Ascending aorta (tissue), 2 donors: ENCODE measurements at regions not wholly inside any gene's neighbourhood (a gene's known extent, or its start where the extent isn't known, plus 50 kb on each side); places are given as distances from the start of the nearest gene placed in this dataset.

Experiments used
- DNase-seq, 2 donors: peaks; one replicate each; pipeline ENCODE4 v3.0.0-alpha.2; 2019; ENCODE audit warnings: low spot score in 2 of 2
- H3K27ac ChIP-seq, 2 donors: fragments of 200-600 bp; sonication (generic); one replicate each; pipeline ENCODE4 v1.5.1; 2016 to 2017; ENCODE audit warnings: mild to moderate bottlenecking in 1 of 2
- H3K27me3 ChIP-seq: fragments of 200-600 bp; sonication (generic); one replicate; pipeline ENCODE4 v1.5.1; 2017
- H3K36me3 ChIP-seq, 2 donors: fragments of 200-600 bp; sonication (generic); one replicate each; pipeline ENCODE4 v1.5.1; 2016
- H3K4me1 ChIP-seq, 2 donors: fragments of 200-600 bp; sonication (generic); one replicate each; pipeline ENCODE4 v1.5.1; 2016 to 2017; ENCODE audit warnings: mild to moderate bottlenecking in 1 of 2
- H3K4me3 ChIP-seq, 2 donors: fragments of 200-600 bp; sonication (generic); one replicate each; pipeline ENCODE4 v1.5.1; 2016 to 2017; ENCODE audit warnings: mild to moderate bottlenecking in 1 of 2
- H3K9me3 ChIP-seq, 2 donors: fragments of 200-600 bp; sonication (generic); one replicate each; pipeline ENCODE4 v1.5.1; 2016
- intact Hi-C: fragments of 100-400 bp; cut with DNase I; formaldehyde crosslinking; loops from one replicate; pipeline ENCODE4 v1.15.1; 2023
- TF ChIP-seq, protein P1 (sequence below), 3 experiments: fragments of 200-600 bp in 2 of 3; fragments of 450-650 bp in 1 of 3; sonication (generic) in 2 of 3; IDR thresholded peaks; one replicate each; pipeline ENCODE4 v1.5.1; 2016 to 2019; ENCODE audit warnings: antibody characterized with exemption in 3 of 3, mild to moderate bottlenecking in 1 of 3, moderate library complexity in 1 of 3

DNA sequence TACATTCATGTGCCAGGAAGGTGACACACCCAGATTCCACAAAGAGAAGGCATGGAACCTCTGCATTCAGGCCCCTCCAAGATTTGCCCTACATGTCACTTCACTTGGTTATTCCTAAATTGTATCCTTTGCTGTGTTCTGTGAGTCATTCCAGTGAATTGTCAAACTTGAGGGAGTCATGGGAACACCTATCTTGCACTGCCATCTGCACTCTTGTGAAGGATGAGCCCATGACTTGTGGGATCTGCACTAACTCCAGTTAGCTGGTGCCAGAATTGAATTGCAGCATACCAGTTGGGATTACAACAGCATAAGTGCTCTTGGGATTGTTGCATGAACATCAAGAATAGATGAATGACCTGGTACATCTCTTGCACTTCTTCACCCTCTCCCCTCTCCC is 1288.0 kb upstream of the ZEB2 start:
- H3K27ac ChIP-seq = no peak overlapping the region
- H3K36me3 ChIP-seq = no peaks in the 10 kb centered on the region
- intact Hi-C loops = no loop called here
- no peak overlapping the region for H3K4me3 ChIP-seq
- no peaks in the 10 kb centered on the region for H3K27me3 ChIP-seq
- no peak for DNase-seq
- TF ChIP-seq, protein P1, sequence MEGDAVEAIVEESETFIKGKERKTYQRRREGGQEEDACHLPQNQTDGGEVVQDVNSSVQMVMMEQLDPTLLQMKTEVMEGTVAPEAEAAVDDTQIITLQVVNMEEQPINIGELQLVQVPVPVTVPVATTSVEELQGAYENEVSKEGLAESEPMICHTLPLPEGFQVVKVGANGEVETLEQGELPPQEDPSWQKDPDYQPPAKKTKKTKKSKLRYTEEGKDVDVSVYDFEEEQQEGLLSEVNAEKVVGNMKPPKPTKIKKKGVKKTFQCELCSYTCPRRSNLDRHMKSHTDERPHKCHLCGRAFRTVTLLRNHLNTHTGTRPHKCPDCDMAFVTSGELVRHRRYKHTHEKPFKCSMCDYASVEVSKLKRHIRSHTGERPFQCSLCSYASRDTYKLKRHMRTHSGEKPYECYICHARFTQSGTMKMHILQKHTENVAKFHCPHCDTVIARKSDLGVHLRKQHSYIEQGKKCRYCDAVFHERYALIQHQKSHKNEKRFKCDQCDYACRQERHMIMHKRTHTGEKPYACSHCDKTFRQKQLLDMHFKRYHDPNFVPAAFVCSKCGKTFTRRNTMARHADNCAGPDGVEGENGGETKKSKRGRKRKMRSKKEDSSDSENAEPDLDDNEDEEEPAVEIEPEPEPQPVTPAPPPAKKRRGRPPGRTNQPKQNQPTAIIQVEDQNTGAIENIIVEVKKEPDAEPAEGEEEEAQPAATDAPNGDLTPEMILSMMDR (IDR thresholded peaks at IDR 0.05) = no peak
- no peaks in the 10 kb centered on the region for H3K4me1 ChIP-seq
- no peaks in the 10 kb centered on the region for H3K9me3 ChIP-seq

DNA sequence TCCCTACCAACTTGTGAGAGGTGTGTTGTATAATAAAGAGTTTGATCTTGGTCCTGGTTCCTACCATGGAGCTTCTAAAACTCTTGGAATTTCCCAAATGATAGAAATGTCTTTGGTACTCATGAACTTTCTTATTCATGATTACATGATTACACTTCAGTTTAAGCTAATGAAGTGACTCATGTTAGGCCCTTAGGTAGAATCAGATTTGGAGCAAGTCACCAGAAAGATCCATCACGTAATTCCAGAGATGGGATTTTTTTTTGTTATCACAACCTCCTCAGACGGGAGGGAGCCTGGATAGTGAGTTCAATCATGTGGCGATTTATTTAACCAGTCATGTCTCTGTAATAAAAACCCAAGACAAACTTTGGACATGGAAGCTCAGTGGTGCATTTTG is 1287.6 kb upstream of the ZEB2 start:
- DNase-seq = no peak
- H3K27me3 ChIP-seq = no peaks in the 10 kb centered on the region
- intact Hi-C loops = no loop called here
- H3K4me3 ChIP-seq = no peak overlapping the region
- H3K4me1 ChIP-seq = no peaks in the 10 kb centered on the region
- H3K27ac ChIP-seq = no peak overlapping the region
- H3K9me3 ChIP-seq = no peaks in the 10 kb centered on the region
- TF ChIP-seq, protein P1 (IDR thresholded peaks at IDR 0.05) = no peak
- H3K36me3 ChIP-seq = no peaks in the 10 kb centered on the region

DNA sequence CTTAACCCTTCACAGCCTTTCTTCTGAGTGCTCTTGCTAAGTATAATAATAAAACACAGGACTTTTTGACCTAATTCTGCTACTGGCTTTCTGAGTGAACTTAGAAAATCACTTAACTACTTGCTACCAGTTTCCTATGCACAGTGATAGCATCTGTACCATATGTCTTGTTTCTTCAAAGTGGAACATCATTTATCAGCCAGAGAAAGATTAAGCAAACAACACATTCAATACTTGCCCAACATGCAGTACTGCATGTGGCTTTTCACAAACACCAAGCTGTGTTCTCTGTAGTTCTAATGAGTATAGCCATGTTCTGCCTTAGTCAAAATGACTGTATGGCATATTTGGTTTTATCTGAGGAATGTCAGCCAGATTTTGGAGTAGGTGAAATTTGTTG is 1286.6 kb upstream of the ZEB2 start:
- no peak overlapping the region for H3K4me3 ChIP-seq
- H3K36me3 ChIP-seq = no peaks in the 10 kb centered on the region
- TF ChIP-seq, protein P1 (IDR thresholded peaks at IDR 0.05) = no peak
- H3K27me3 ChIP-seq = no peaks in the 10 kb centered on the region
- H3K9me3 ChIP-seq = no peaks in the 10 kb centered on the region
- intact Hi-C loops = no loop called here
- no peaks in the 10 kb centered on the region for H3K4me1 ChIP-seq
- no peak for DNase-seq
- H3K27ac ChIP-seq = no peak overlapping the region

DNA sequence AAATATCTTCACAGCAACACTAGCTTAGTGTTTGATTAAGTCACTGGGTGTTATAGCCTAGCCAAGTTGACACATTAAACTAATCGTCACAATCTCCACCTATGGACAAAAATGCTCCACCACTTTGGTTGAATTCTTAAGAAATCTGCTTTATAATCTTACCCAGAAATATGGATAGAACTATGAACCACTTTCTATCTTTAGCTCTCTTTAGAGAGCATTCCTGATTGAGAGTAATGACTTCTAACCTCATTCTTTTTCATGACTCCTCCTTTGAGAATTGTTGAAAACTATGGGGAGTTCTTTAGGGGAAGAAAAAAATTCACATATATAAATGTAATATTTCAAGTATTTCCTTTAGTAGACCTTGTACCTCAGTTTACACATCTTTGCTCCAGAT is 1282.2 kb upstream of the ZEB2 start:
- intact Hi-C loops = no loop called here
- H3K4me3 ChIP-seq = no peak overlapping the region
- TF ChIP-seq, protein P1 (IDR thresholded peaks at IDR 0.05) = no peak
- no peak for DNase-seq
- H3K9me3 ChIP-seq = no peaks in the 10 kb centered on the region
- no peaks in the 10 kb centered on the region for H3K36me3 ChIP-seq
- no peak overlapping the region for H3K27ac ChIP-seq
- no peaks in the 10 kb centered on the region for H3K27me3 ChIP-seq
- no peaks in the 10 kb centered on the region for H3K4me1 ChIP-seq

DNA sequence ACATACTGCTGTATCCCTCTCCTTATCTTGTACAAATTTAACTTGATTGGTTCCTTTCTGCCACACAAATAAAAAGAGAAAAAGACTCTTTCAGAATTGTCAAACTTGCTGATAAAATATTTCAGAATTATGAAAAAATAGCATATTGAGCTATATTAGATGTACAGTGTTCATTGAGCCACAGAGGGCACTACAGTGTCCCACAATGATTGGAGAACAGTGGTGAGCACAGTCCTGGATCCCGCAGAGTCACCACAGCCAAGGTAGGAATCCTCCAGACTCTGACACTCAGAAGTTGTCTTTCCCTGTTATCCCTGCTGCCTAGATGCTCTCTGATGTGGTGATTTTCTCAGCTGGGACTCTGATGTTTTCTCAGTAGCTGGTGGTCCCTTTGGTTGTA is 1281.3 kb upstream of the ZEB2 start:
- H3K27ac ChIP-seq = no peak overlapping the region
- no peak for DNase-seq
- H3K27me3 ChIP-seq = no peaks in the 10 kb centered on the region
- H3K9me3 ChIP-seq = no peaks in the 10 kb centered on the region
- no peak overlapping the region for H3K4me3 ChIP-seq
- intact Hi-C loops = no loop called here
- H3K36me3 ChIP-seq = no peaks in the 10 kb centered on the region
- TF ChIP-seq, protein P1 (IDR thresholded peaks at IDR 0.05) = no peak
- H3K4me1 ChIP-seq = no peaks in the 10 kb centered on the region
